HG03175 (cell line): ENCODE measurements at regions not wholly inside any gene's neighbourhood (a gene's known extent, or its start where the extent isn't known, plus 50 kb on each side); places are given as distances from the start of the nearest gene placed in this dataset.
"Not testable (repeated sequence)": the region's sequence is repeated elsewhere in the genome, so short reads cannot be mapped to it uniquely, and the experiment has no call there.

ENCODE experiments used
- ATAC-seq: cut with Tn5 transposase; IDR thresholded peaks from one replicate; pipeline ENCODE4 v1.9.1; 2021; ENCODE audit warnings: mild to moderate bottlenecking, moderate library complexity; ENCODE audit not compliant: unreplicated experiment

GRCh38 chr7:130845581-130846085 is 111.6 kb upstream of the KLF14 start:
- no peak for ATAC-seq

GRCh38 chr7:130849604-130850003 is 115.6 kb upstream of the KLF14 start:
- ATAC-seq = no peak

- ATAC-seq = no peak
These were observed 116.9 kb upstream of the KLF14 start for GRCh38 chr7:130850956-130851355.

GRCh38 chr7:130852867-130853266 is 118.9 kb upstream of the KLF14 start:
- ATAC-seq = no peak

- no peak for ATAC-seq
These were observed 119.7 kb upstream of the KLF14 start for GRCh38 chr7:130853503-130854279.

GRCh38 chr7:130854481-130854880 is 120.5 kb upstream of the KLF14 start:
- no peak for ATAC-seq

- no peak for ATAC-seq
These were observed 122.9 kb upstream of the KLF14 start for GRCh38 chr7:130856866-130857265.

- ATAC-seq = not testable (repeated sequence)
These were observed 126.8 kb upstream of the KLF14 start for GRCh38 chr7:130860832-130861231.

GRCh38 chr7:130865408-130866236 is 131.6 kb upstream of the KLF14 start:
- ATAC-seq = no peak

GRCh38 chr7:130867039-130867438 is 133.0 kb upstream of the KLF14 start:
- ATAC-seq = no peak

GRCh38 chr7:130867581-130868136 is 133.7 kb upstream of the KLF14 start:
- no peak for ATAC-seq

- ATAC-seq = no peak
These were observed 134.1 kb upstream of the KLF14 start for GRCh38 chr7:130868139-130868538.

- no peak for ATAC-seq
These were observed 135.9 kb upstream of the KLF14 start for GRCh38 chr7:130869918-130870317.

GRCh38 chr7:130872341-130872740 is 138.3 kb upstream of the KLF14 start:
- ATAC-seq = no peak

- ATAC-seq = no peak
These were observed 138.9 kb upstream of the KLF14 start for GRCh38 chr7:130872756-130873448.

- ATAC-seq = no peak
These were observed 140.3 kb upstream of the KLF14 start for GRCh38 chr7:130874071-130874915.

- ATAC-seq = peak; percentile 80
These were observed 141.3 kb upstream of the KLF14 start for GRCh38 chr7:130875265-130875741.

GRCh38 chr7:130875901-130876300 is 141.9 kb upstream of the KLF14 start:
- ATAC-seq = no peak

GRCh38 chr7:130877236-130877990 is 143.4 kb upstream of the KLF14 start:
- no peak for ATAC-seq
